ENCODE measurements at regions not wholly inside any gene's neighbourhood (a gene's known extent, or its start where the extent isn't known, plus 50 kb on each side); places are given as distances from the start of the nearest gene placed in this dataset.

DNA sequence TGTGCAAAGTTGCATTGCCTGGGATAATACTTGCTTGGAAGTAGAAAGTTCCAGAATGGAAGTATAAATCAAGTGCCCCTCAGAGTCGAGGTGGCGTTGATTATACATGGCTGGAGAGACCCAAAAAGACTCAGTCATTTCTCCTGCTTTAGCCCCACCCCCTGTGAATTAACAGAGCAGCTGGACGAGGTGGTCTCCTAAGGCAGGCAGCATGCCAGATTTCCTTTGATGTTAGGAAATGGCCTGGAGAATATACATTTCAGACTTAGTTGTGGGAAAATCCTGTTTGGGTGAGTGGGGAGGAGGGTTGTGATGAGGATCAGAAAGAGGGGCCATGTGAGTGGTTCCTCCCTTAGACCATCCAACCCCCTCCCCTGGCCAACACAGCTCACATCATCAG, 406.1 kb upstream of the TMPO start:
- TF ChIP-seq, protein P1, sequence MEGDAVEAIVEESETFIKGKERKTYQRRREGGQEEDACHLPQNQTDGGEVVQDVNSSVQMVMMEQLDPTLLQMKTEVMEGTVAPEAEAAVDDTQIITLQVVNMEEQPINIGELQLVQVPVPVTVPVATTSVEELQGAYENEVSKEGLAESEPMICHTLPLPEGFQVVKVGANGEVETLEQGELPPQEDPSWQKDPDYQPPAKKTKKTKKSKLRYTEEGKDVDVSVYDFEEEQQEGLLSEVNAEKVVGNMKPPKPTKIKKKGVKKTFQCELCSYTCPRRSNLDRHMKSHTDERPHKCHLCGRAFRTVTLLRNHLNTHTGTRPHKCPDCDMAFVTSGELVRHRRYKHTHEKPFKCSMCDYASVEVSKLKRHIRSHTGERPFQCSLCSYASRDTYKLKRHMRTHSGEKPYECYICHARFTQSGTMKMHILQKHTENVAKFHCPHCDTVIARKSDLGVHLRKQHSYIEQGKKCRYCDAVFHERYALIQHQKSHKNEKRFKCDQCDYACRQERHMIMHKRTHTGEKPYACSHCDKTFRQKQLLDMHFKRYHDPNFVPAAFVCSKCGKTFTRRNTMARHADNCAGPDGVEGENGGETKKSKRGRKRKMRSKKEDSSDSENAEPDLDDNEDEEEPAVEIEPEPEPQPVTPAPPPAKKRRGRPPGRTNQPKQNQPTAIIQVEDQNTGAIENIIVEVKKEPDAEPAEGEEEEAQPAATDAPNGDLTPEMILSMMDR (IDR thresholded peaks at IDR 0.05; ENCODE audit: poor library complexity, severe bottlenecking) = no peak
- TF ChIP-seq EP300 (conservative IDR thresholded peaks at IDR 0.05; ENCODE audit: poor library complexity, severe bottlenecking) = no peak
- TF ChIP-seq EZH2 (IDR thresholded peaks at IDR 0.05; ENCODE audit: borderline replicate concordance, insufficient read depth, low read length, poor library complexity, severe bottlenecking) = no peak

Measured in neural cell (in vitro differentiated cells).